HepG2 (cell line): ENCODE measurements at regions not wholly inside any gene's neighbourhood (a gene's known extent, or its start where the extent isn't known, plus 50 kb on each side); places are given as distances from the start of the nearest gene placed in this dataset.

ENCODE experiments used
- KLF11 ChIP-seq: IDR thresholded peaks from 2 replicates; pipeline ENCODE4 v1.6.1; 2016; ENCODE audit warnings: missing compliant biosample characterization
- MIER2 ChIP-seq: IDR thresholded peaks from 2 replicates; pipeline ENCODE4 v1.6.1; 2016; ENCODE audit warnings: missing biosample characterization, missing genetic modification reagents
- PITX1 ChIP-seq: sonication (generic); formaldehyde crosslinking; IDR thresholded peaks from 2 replicates; pipeline ENCODE4 v1.5.1; 2020; ENCODE audit warnings: mild to moderate bottlenecking, missing genetic modification reagents
- SMC3 ChIP-seq: IDR thresholded peaks from 2 replicates; pipeline ENCODE4 v1.6.1; 2011; ENCODE audit warnings: low read length, improper control_type of control experiment
- XRCC5 ChIP-seq: fragments of 200-400 bp; formaldehyde crosslinking; optimal IDR thresholded peaks from 2 replicates; pipeline ENCODE3; 2017; ENCODE audit warnings: mild to moderate bottlenecking, low read length
- TF ChIP-seq, protein P1 (sequence below): sonication (generic); formaldehyde crosslinking; IDR thresholded peaks from 2 replicates; pipeline ENCODE4 v1.5.1; 2020; ENCODE audit warnings: mild to moderate bottlenecking, missing genetic modification reagents, borderline replicate concordance
- TF ChIP-seq, protein P2 (sequence below): sonication (generic); formaldehyde crosslinking; IDR thresholded peaks from 2 replicates; pipeline ENCODE4 v1.4.0; 2020; ENCODE audit warnings: missing genetic modification reagents, borderline replicate concordance
- TF ChIP-seq, protein P3 (sequence below): sonication (generic); formaldehyde crosslinking; IDR thresholded peaks from 2 replicates; pipeline ENCODE4 v1.5.0; 2020; ENCODE audit warnings: missing genetic modification reagents
- TF ChIP-seq, protein P4 (sequence below): sonication (generic); formaldehyde crosslinking; IDR thresholded peaks from 2 replicates; pipeline ENCODE4 v1.4.0; 2020; ENCODE audit warnings: missing genetic modification reagents

DNA sequence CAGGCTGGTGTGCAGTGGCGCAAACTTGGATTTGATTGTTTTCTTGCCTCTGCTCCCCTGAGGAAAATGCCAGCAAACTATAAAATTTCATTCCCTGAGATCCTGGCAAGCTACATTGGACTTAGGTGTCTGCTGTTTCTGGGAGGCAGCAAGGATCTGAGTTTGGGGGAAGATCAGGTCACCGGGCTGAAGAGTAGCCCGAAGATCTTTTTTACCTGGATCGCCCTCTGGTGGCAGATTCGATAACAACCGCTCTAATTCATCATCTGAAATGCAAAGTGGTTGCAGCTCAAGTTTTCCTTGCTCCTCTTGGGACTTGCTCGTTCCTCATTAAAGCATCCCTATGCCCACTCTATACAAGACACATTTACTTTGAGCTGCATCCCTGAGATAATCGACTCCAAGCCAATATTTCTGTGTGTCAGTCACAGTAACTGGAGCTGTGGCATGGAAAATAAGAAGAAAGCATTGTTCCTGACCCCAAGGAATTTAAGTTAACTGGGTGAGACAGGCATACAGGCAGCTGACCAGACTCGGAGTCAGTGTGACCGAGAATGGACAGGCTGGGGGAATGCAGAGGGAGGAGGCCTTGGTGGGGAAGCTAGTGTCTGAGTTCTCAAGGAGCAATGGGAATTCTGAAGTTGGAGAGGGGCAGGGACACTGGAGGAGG lies 131.8 kb upstream of the PROKR2 start (continued):
- TF ChIP-seq, protein P1, sequence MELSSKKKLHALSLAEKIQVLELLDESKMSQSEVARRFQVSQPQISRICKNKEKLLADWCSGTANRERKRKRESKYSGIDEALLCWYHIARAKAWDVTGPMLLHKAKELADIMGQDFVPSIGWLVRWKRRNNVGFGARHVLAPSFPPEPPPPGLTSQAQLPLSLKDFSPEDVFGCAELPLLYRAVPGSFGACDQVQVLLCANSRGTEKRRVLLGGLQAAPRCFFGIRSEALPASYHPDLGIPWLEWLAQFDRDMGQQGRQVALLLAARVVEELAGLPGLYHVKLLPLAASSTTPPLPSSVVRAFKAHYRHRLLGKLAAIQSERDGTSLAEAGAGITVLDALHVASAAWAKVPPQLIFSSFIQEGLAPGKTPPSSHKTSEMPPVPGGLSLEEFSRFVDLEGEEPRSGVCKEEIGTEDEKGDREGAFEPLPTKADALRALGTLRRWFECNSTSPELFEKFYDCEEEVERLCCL (CRISPR knock-in tag): no peak
- TF ChIP-seq, protein P2, sequence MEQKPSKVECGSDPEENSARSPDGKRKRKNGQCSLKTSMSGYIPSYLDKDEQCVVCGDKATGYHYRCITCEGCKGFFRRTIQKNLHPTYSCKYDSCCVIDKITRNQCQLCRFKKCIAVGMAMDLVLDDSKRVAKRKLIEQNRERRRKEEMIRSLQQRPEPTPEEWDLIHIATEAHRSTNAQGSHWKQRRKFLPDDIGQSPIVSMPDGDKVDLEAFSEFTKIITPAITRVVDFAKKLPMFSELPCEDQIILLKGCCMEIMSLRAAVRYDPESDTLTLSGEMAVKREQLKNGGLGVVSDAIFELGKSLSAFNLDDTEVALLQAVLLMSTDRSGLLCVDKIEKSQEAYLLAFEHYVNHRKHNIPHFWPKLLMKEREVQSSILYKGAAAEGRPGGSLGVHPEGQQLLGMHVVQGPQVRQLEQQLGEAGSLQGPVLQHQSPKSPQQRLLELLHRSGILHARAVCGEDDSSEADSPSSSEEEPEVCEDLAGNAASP (CRISPR knock-in tag): peak; percentile 63; the same call in 1 of the 2 replicates
- peak; percentile 31 for TF ChIP-seq XRCC5
- TF ChIP-seq, protein P3, sequence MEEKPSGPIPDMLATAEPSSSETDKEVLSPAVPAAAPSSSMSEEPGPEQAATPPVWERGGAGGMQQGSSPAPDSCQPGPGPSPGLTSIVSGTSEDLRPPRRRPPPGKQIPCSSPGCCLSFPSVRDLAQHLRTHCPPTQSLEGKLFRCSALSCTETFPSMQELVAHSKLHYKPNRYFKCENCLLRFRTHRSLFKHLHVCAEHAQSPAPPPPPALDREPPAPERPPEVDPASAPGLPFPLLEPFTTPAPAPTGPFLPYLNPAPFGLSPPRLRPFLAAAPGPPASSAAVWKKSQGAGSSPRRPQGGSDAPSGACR (CRISPR knock-in tag): no peak
- 0 out of 2 replicates have a peak, but pooled peaks have one; percentile 22 for TF ChIP-seq PITX1 (CRISPR knock-in tag)
- no peak for TF ChIP-seq KLF11
- TF ChIP-seq MIER2 (CRISPR knock-in tag): 0 out of 2 replicates have a peak, but pooled peaks have one; percentile 41
- TF ChIP-seq, protein P4, sequence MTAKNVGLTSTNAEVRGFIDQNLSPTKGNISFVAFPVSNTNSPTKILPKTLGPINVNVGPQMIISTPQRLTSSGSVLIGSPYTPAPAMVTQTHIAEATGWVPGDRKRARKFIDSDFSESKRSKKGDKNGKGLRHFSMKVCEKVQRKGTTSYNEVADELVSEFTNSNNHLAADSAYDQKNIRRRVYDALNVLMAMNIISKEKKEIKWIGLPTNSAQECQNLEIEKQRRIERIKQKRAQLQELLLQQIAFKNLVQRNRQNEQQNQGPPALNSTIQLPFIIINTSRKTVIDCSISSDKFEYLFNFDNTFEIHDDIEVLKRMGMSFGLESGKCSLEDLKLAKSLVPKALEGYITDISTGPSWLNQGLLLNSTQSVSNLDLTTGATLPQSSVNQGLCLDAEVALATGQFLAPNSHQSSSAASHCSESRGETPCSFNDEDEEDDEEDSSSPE: peak; percentile 19; the same call in 1 of the 2 replicates
- TF ChIP-seq SMC3: peak; percentile 80
